GM12878 (cell line): ENCODE measurements at regions not wholly inside any gene's neighbourhood (a gene's known extent, or its start where the extent isn't known, plus 50 kb on each side); places are given as distances from the start of the nearest gene placed in this dataset.

Experiments
- ATAC-seq: fragments of 200-7000 bp; cut with Tn5 transposase; 3 replicates; pipeline ENCODE4 v1.9.1; 2020; ENCODE audit warnings: mild to moderate bottlenecking, moderate library complexity
- BruUV-seq: library from RNA; stranded (reverse); fragments of 400-500 nt; replicated peaks from 2 replicates; lab custom pipeline; 2021; lab: Mats Ljungman, UMichigan
- CTCF ChIA-PET: fragments of 300-600 bp; sonication (Branson Sonifier 250); formaldehyde crosslinking; extraction: SDS; loops from one replicate; lab custom pipeline; 2021; ENCODE audit warnings: inconsistent platforms; lab: Yijun Ruan, JAX
- POLR2A ChIA-PET: fragments of 350-600 bp; formaldehyde crosslinking; extraction: SDS; loops from one replicate; lab custom pipeline; 2021; ENCODE audit warnings: inconsistent platforms; lab: Charles Lee
- RAD21 ChIA-PET: fragments of 300-600 bp; sonication (Branson Sonifier 250); formaldehyde crosslinking; loops from one replicate; lab custom pipeline; 2023; ENCODE audit warnings: antibody characterized with exemption; ENCODE audit not compliant: unreplicated experiment; lab: Charles Lee
- SMC1A ChIA-PET: fragments of 300-600 bp; sonication (Branson Sonifier 250); formaldehyde crosslinking; loops from one replicate; lab custom pipeline; 2023; ENCODE audit not compliant: unreplicated experiment, uncharacterized antibody; lab: Charles Lee
- DNase-seq: peaks from one replicate; pipeline ENCODE4 v3.0.0-alpha.2; 2011; ENCODE audit warnings: low read depth, low spot score
- FAIRE-seq: peaks from 3 replicates; lab custom pipeline; 2011; peaks lifted over from hg19 to GRCh38; lab: Jason Lieb, UNC
- H2AFZ ChIP-seq: 2 replicates; pipeline ENCODE4 v1.6.0; 2011; ENCODE audit warnings: low read depth, low read length, control low read depth; ENCODE audit not compliant: control insufficient read depth
- H3K27ac ChIP-seq: 2 replicates; pipeline ENCODE4 v1.5.1; 2011; ENCODE audit warnings: control low read depth; ENCODE audit not compliant: control insufficient read depth, insufficient read depth
- H3K27me3 ChIP-seq, 2 experiments: replicated peaks in 1 of 2; 2 replicates each; pipeline versions ENCODE4 v1.6.0 to v1.6.1; 2011; ENCODE audit warnings: low read length in 1 of 2; ENCODE audit not compliant: control insufficient read depth in 2 of 2, insufficient read depth in 2 of 2
- H3K36me3 ChIP-seq, 2 experiments: 2 replicates each; pipeline ENCODE4 v1.5.1; 2011; ENCODE audit warnings: low read length in 1 of 2; ENCODE audit not compliant: control insufficient read depth in 2 of 2, insufficient read depth in 2 of 2
- H3K4me1 ChIP-seq: 2 replicates; pipeline ENCODE4 v1.6.1; 2011; ENCODE audit warnings: mild to moderate bottlenecking, low read length, moderate library complexity, mixed read lengths; ENCODE audit not compliant: control insufficient read depth, insufficient read depth
- H3K4me2 ChIP-seq: 2 replicates; pipeline ENCODE4 v1.6.0; 2011; ENCODE audit warnings: control low read depth; ENCODE audit not compliant: control insufficient read depth, insufficient read depth
- H3K4me3 ChIP-seq: fragments of 200-600 bp; sonication (generic); 2 replicates; pipeline ENCODE4 v1.5.1; 2016
- H3K79me2 ChIP-seq: 2 replicates; pipeline ENCODE4 v1.6.0; 2011; ENCODE audit warnings: low read length; ENCODE audit not compliant: control insufficient read depth, insufficient read depth
- H3K9ac ChIP-seq: 2 replicates; pipeline ENCODE4 v1.8.0; 2011; ENCODE audit warnings: low read length, control low read depth, mixed read lengths; ENCODE audit not compliant: control insufficient read depth, insufficient read depth
- H3K9me3 ChIP-seq: replicated peaks from 3 replicates; pipeline ENCODE4 v1.5.1; 2011; ENCODE audit warnings: mild to moderate bottlenecking, low read length; ENCODE audit not compliant: control insufficient read depth, insufficient read depth
- H4K20me1 ChIP-seq: 2 replicates; pipeline ENCODE4 v1.6.0; 2011; ENCODE audit not compliant: control insufficient read depth, insufficient read depth
- ATF7 ChIP-seq: fragments of 450-650 bp; IDR thresholded peaks from 2 replicates; pipeline ENCODE4 v1.6.1; 2016; ENCODE audit warnings: low read depth, mild to moderate bottlenecking
- BHLHE40 ChIP-seq, 2 experiments: fragments of 450-650 bp in 1 of 2; IDR thresholded peaks; 2 replicates each; pipeline ENCODE4 v1.6.1; 2011 to 2017; ENCODE audit warnings: low read depth in 2 of 2, borderline replicate concordance in 1 of 2, improper control_type of control experiment in 1 of 2, low read length in 1 of 2, mild to moderate bottlenecking in 1 of 2
- CHD1 ChIP-seq: IDR thresholded peaks from 2 replicates; pipeline ENCODE4 v1.6.1; 2012; ENCODE audit warnings: low read depth, low read length, improper control_type of control experiment
- CHD2 ChIP-seq: IDR thresholded peaks from 2 replicates; pipeline ENCODE4 v1.6.1; 2011; ENCODE audit warnings: low read depth, low read length, improper control_type of control experiment, borderline replicate concordance
- CREM ChIP-seq: IDR thresholded peaks from 2 replicates; pipeline ENCODE4 v1.6.1; 2014; ENCODE audit warnings: antibody characterized with exemption, low read depth
- DPF2 ChIP-seq: fragments of 450-650 bp; IDR thresholded peaks from 2 replicates; pipeline ENCODE4 v1.6.1; 2017; ENCODE audit warnings: mild to moderate bottlenecking
- EP300 ChIP-seq, 2 experiments: fragments of 150-350 bp in 1 of 2; IDR thresholded peaks; 2 replicates each; pipeline ENCODE4 v1.6.1; 2011 to 2012; ENCODE audit warnings: low read depth in 2 of 2, low read length in 2 of 2, borderline replicate concordance in 1 of 2, improper control_type of control experiment in 1 of 2, inconsistent platforms in 1 of 2; ENCODE audit not compliant: control insufficient read depth in 1 of 2
- HCFC1 ChIP-seq: fragments of 150-350 bp; IDR thresholded peaks from 2 replicates; pipeline ENCODE4 v1.6.1; 2014; ENCODE audit warnings: low read length
- NFIC ChIP-seq: IDR thresholded peaks from 2 replicates; pipeline ENCODE4 v1.6.1; 2012; ENCODE audit warnings: low read depth, mild to moderate bottlenecking, inconsistent platforms, low read length, moderate library complexity
- NFYB ChIP-seq: IDR thresholded peaks from 2 replicates; pipeline ENCODE4 v1.6.1; 2011; ENCODE audit warnings: low read depth, mild to moderate bottlenecking, low read length, improper control_type of control experiment, moderate library complexity; ENCODE audit not compliant: insufficient read depth
- PAX5 ChIP-seq: IDR thresholded peaks from 2 replicates; pipeline ENCODE4 v1.6.1; 2011; ENCODE audit warnings: low read depth, low read length, borderline replicate concordance
- POLR2AphosphoS5 ChIP-seq: IDR thresholded peaks from 2 replicates; pipeline ENCODE4 v1.6.1; 2011; ENCODE audit warnings: mild to moderate bottlenecking, low read length, inconsistent platforms
- SMAD5 ChIP-seq: IDR thresholded peaks from 2 replicates; pipeline ENCODE4 v1.6.1; 2016; ENCODE audit warnings: antibody characterized with exemption, low read depth
- STAT1 ChIP-seq: fragments of 450-650 bp; conservative IDR thresholded peaks from 2 replicates; pipeline ENCODE4 v1.6.1; 2014; ENCODE audit warnings: antibody characterized with exemption, mild to moderate bottlenecking
- SUZ12 ChIP-seq: fragments of 200-600 bp; sonication (generic); IDR thresholded peaks from one replicate; pipeline ENCODE4 v1.6.1; 2018; ENCODE audit warnings: antibody characterized with exemption, mild to moderate bottlenecking; ENCODE audit not compliant: unreplicated experiment
- WRNIP1 ChIP-seq: IDR thresholded peaks from 2 replicates; pipeline ENCODE4 v1.6.1; 2011; ENCODE audit warnings: low read depth, low read length, improper control_type of control experiment, borderline replicate concordance
- ZNF217 ChIP-seq: fragments of 450-650 bp; IDR thresholded peaks from 2 replicates; pipeline ENCODE4 v1.6.1; 2017; ENCODE audit warnings: antibody characterized with exemption, mild to moderate bottlenecking
- WGBS: methylation state at CpG from one replicate; pipeline ENCODE4 v1.1.6; 2016; ENCODE audit warnings: low lambda C conversion rate; ENCODE audit not compliant: insufficient replicate concordance, insufficient coverage; ENCODE audit errors: missing lambda C conversion rate; 5-methylcytosine and 5-hydroxymethylcytosine counted together
- in situ Hi-C: fragments of 300-500 bp; cut with MboI; formaldehyde crosslinking; loops from 9 replicates; pipeline ENCODE4 v1.14.3; 2018; ENCODE audit warnings: mixed read lengths
- intact Hi-C: fragments of 100-400 bp; cut with micrococcal nuclease; formaldehyde crosslinking; loops from one replicate; pipeline ENCODE4 v1.14.2; 2022; ENCODE audit not compliant: unreplicated experiment
- TF ChIP-seq, protein P1 (sequence below): IDR thresholded peaks from 2 replicates; pipeline ENCODE4 v1.6.1; 2012; ENCODE audit warnings: low read depth, low read length, improper control_type of control experiment
- TF ChIP-seq, protein P2 (sequence below): fragments of 450-650 bp; conservative IDR thresholded peaks from 2 replicates; pipeline ENCODE4 v1.6.1; 2017; ENCODE audit warnings: mild to moderate bottlenecking, moderate library complexity

DNA sequence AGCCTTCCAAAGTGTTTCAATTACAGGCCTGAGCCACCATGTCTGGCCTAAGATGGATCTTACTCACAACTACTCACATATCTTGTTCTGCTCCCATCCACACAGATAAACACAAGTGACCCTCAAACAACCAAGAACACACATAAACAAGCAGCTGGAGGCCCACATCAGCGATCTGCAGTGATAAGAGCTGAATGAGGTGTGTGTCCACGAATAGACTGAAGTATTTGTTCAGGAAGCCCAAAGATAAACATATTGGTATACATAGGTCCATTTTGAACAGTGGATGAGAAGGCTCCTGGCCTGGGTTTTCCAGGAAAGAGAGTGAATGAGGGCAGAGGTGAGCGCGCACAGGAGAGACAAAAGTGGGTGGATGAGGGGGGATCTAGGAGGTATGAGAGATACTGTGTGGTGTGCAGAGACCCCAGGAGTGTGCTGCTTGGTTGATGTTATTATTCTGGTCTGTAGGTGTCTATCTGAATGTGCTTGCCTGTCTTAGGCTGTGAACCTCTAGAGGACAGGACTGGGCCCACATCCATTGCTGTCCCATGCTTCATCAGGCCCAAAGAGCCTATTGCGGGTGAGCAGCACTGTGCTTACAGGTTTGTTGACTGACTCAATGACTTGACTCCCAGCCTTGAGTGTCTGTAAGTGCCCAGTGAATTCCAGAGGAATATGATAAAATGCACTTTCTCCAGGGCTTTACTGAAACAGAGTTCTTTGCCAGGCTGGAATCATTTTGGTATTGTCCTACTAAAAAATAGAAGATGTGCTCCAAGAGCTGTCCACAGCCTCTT, 79.9 kb upstream of the ATP1A1 start:
- TF ChIP-seq WRNIP1 (no peak), PAX5 (no peak), HCFC1 (no peak), ZNF217 (no peak), SUZ12 (no peak), DPF2 (no peak), CHD1 (no peak), NFYB (no peak), EP300 (IDR thresholded peaks at IDR 0.05; ENCODE audit: borderline replicate concordance in 1 of 2, control insufficient read depth in 1 of 2, low read depth in 2 of 2, low read length in 2 of 2) (no peak), CREM (no peak), POLR2AphosphoS5 (no peak), NFIC (no peak), SMAD5 (no peak), STAT1 (no peak), BHLHE40 (IDR thresholded peaks at IDR 0.05; ENCODE audit: borderline replicate concordance in 1 of 2, low read depth in 2 of 2, low read length in 1 of 2) (no peak), ATF7 (no peak), CHD2 (no peak)
- TF ChIP-seq, protein P1, sequence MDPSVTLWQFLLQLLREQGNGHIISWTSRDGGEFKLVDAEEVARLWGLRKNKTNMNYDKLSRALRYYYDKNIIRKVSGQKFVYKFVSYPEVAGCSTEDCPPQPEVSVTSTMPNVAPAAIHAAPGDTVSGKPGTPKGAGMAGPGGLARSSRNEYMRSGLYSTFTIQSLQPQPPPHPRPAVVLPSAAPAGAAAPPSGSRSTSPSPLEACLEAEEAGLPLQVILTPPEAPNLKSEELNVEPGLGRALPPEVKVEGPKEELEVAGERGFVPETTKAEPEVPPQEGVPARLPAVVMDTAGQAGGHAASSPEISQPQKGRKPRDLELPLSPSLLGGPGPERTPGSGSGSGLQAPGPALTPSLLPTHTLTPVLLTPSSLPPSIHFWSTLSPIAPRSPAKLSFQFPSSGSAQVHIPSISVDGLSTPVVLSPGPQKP: no peak
- TF ChIP-seq, protein P2, sequence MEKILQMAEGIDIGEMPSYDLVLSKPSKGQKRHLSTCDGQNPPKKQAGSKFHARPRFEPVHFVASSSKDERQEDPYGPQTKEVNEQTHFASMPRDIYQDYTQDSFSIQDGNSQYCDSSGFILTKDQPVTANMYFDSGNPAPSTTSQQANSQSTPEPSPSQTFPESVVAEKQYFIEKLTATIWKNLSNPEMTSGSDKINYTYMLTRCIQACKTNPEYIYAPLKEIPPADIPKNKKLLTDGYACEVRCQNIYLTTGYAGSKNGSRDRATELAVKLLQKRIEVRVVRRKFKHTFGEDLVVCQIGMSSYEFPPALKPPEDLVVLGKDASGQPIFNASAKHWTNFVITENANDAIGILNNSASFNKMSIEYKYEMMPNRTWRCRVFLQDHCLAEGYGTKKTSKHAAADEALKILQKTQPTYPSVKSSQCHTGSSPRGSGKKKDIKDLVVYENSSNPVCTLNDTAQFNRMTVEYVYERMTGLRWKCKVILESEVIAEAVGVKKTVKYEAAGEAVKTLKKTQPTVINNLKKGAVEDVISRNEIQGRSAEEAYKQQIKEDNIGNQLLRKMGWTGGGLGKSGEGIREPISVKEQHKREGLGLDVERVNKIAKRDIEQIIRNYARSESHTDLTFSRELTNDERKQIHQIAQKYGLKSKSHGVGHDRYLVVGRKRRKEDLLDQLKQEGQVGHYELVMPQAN: no peak
- TF ChIP-seq, all 136 proteins: peak for 0
- in situ Hi-C loops: no loop called here
- BruUV-seq: no TSS peak
- Histone ChIP-seq H3K4me2 (no peak overlapping the region), H3K4me3 (no peak overlapping the region), H3K4me1 (peaks cover 6% of the 10 kb centered on the region), H3K9ac (no peak overlapping the region), H2AFZ (no peak overlapping the region), H4K20me1 (no peaks in the 10 kb centered on the region), H3K27ac (no peak overlapping the region), H3K27me3 (no peaks in the 10 kb centered on the region), H3K9me3 (no peaks in the 10 kb centered on the region), H3K36me3 (no peaks in the 10 kb centered on the region), H3K79me2 (no peaks in the 10 kb centered on the region)
- 41% methylated on average over 5 of the region's 5 CpGs for WGBS
- DNase-seq (no peak), ATAC-seq (no peak), FAIRE-seq (no peak)
- intact Hi-C loops: no loop called here
- CTCF ChIA-PET: interaction anchor here (1.0 kb wide), 1 partner anchor 272 kb away, joined by 3 read pairs; no protein-coding TSS in a partner anchor
- POLR2A ChIA-PET: no interaction called here
- RAD21 ChIA-PET: no interaction called here
- SMC1A ChIA-PET: no interaction called here
